Motor neuron (in vitro differentiated cells): ENCODE measurements at regions not wholly inside any gene's neighbourhood (a gene's known extent, or its start where the extent isn't known, plus 50 kb on each side); places are given as distances from the start of the nearest gene placed in this dataset.
A peak's percentile ranks its signal among the peaks of the same experiment; 100 is the strongest.
"Not testable (repeated sequence)": the region's sequence is repeated elsewhere in the genome, so short reads cannot be mapped to it uniquely, and the experiment has no call there.

Experiments used
- ATAC-seq, 8 experiments: fragments of 200-7000 bp; cut with Tn5 transposase; replicated peaks in 6 of 8; 2 replicates each; pipeline ENCODE4 v1.8.0; 2021; ENCODE audit warnings: mild to moderate bottlenecking in 8 of 8, moderate library complexity in 8 of 8
- H3K27ac ChIP-seq, 2 donors: fragments of 250-450 bp; sonication (Bioruptor Pico); 2 replicates each; pipeline ENCODE4 v1.9.0; 2021; ENCODE audit warnings: antibody characterized with exemption in 2 of 2, mild to moderate bottlenecking in 2 of 2, moderate library complexity in 1 of 2
- H3K4me1 ChIP-seq, 2 donors: fragments of 250-450 bp; sonication (Bioruptor Pico); replicated peaks in 1 of 2; 2 replicates each; pipeline ENCODE4 v1.6.1; 2021; ENCODE audit warnings: antibody characterized with exemption in 2 of 2, mild to moderate bottlenecking in 2 of 2, moderate library complexity in 1 of 2
- H3K4me3 ChIP-seq, 5 donors: fragments of 250-450 bp; sonication (Bioruptor Pico); 2 replicates each; pipeline ENCODE4 v1.9.0; 2021; ENCODE audit warnings: antibody characterized with exemption in 5 of 5, mild to moderate bottlenecking in 5 of 5, moderate library complexity in 4 of 5
- WGBS, 10 experiments: fragments of 450-650 bp; shearing (Covaris generic); methylation state at CpG; one replicate each; pipeline ENCODE4 v1.0.0; 2022; 5-methylcytosine and 5-hydroxymethylcytosine counted together
- in situ Hi-C, 9 experiments: fragments of 400-800 bp; cut with MboI; loops; one replicate each; pipeline ENCODE4 v1.15.0; 2021; ENCODE audit warnings: low sequenced_read_pairs in 9 of 9, low pct_unique_long_range_greater_than_20kb in 2 of 9; ENCODE audit not compliant: unreplicated experiment in 9 of 9

- Histone ChIP-seq H3K27ac (no peak overlapping the region), H3K4me3 (no peak overlapping the region), H3K4me1 (no peaks in the 10 kb centered on the region)
- WGBS, 10 experiments = 10 to 87% (median 40%) methylated on average over 2 to 4 of the region's 4 CpGs; no CpG with 5 or more reads in 2 of the 10 experiments
- ATAC-seq = no peak
- in situ Hi-C loops = no loop called here
Measured at GRCh38 chr17:52674686-52675085, 516.2 kb upstream of the CA10 start.

GRCh38 chr17:52673791-52674190, 515.3 kb upstream of the CA10 start:
- Histone ChIP-seq H3K4me3 (no peak overlapping the region), H3K4me1 (no peaks in the 10 kb centered on the region), H3K27ac (no peak overlapping the region)
- 0 to 100% (median 94%) methylated on average over 1 to 2 of the region's 2 CpGs; no CpG with 5 or more reads in 3 of the 10 experiments for WGBS, 10 experiments
- no peak for ATAC-seq
- in situ Hi-C loops = no loop called here

GRCh38 chr17:52666264-52666663, 507.8 kb upstream of the CA10 start:
- Histone ChIP-seq H3K4me1 (no peaks in the 10 kb centered on the region), H3K4me3 (no peak overlapping the region), H3K27ac (no peak overlapping the region)
- ATAC-seq = no peak
- in situ Hi-C loops = no loop called here
- WGBS, 10 experiments = 0 to 100% (median 29%) methylated on average over 1 of the region's 1 CpG; no CpG with 5 or more reads in 1 of the 10 experiments

GRCh38 chr17:52660692-52661091, 502.2 kb upstream of the CA10 start:
- H3K4me1 ChIP-seq = no peaks in the 10 kb centered on the region
- peak in 1 of 8 experiments; percentile 32 for ATAC-seq
- in situ Hi-C loops = no loop called here
- WGBS, 10 experiments = 0 to 94% (median 29%) methylated on average over 1 to 2 of the region's 2 CpGs; no CpG with 5 or more reads in 5 of the 10 experiments
- H3K4me3 ChIP-seq = no peak overlapping the region
- H3K27ac ChIP-seq = no peak overlapping the region

- H3K4me3 ChIP-seq = no peak overlapping the region
- in situ Hi-C loops = no loop called here
- no peak for ATAC-seq
- 0 to 89% (median 38%) methylated on average over 1 of the region's 1 CpG; no CpG with 5 or more reads in 1 of the 10 experiments for WGBS, 10 experiments
- H3K27ac ChIP-seq = no peak overlapping the region
- H3K4me1 ChIP-seq = no peaks in the 10 kb centered on the region
Measured at GRCh38 chr17:52653014-52653413, 494.5 kb upstream of the CA10 start.

- peak in 4 of 8 experiments; percentile 38 to 68 (median 56) for ATAC-seq
- 0 to 56% (median 30%) methylated on average over 1 to 3 of the region's 3 CpGs; no CpG with 5 or more reads in 1 of the 10 experiments for WGBS, 10 experiments
Measured at GRCh38 chr17:52648995-52649394, 490.5 kb upstream of the CA10 start.

GRCh38 chr17:52647411-52647810, 488.9 kb upstream of the CA10 start:
- peaks cover 0 to 6% of the 10 kb centered on the region in 2 donors for H3K4me1 ChIP-seq
- WGBS, 10 experiments = 0 to 83% (median 0%) methylated on average over 1 of the region's 1 CpG; no CpG with 5 or more reads in 5 of the 10 experiments
- H3K4me3 ChIP-seq = no peak overlapping the region
- ATAC-seq = no peak
- H3K27ac ChIP-seq = no peak overlapping the region
- in situ Hi-C loops = no loop called here

More at GRCh38 chr17:52648995-52649394, 490.5 kb upstream of the CA10 start:
- peaks cover 0 to 6% of the 10 kb centered on the region in 2 donors for H3K4me1 ChIP-seq
- in situ Hi-C loops = no loop called here
- H3K4me3 ChIP-seq = no peak overlapping the region
- no peak overlapping the region for H3K27ac ChIP-seq

GRCh38 chr17:52636443-52636842, 477.9 kb upstream of the CA10 start:
- in situ Hi-C loops = no loop called here
- ATAC-seq = no peak
- WGBS, 10 experiments = 0 to 100% (median 90%) methylated on average over 2 of the region's 2 CpGs; no CpG with 5 or more reads in 2 of the 10 experiments
- Histone ChIP-seq H3K4me1 (no peaks in the 10 kb centered on the region), H3K4me3 (no peak overlapping the region), H3K27ac (no peak overlapping the region)

- Histone ChIP-seq H3K4me3 (no peak overlapping the region), H3K4me1 (no peaks in the 10 kb centered on the region), H3K27ac (no peak overlapping the region)
- no peak for ATAC-seq
- WGBS, 10 experiments = 13 to 90% (median 71%) methylated on average over 1 to 2 of the region's 2 CpGs; no CpG with 5 or more reads in 1 of the 10 experiments
- in situ Hi-C loops = no loop called here
Measured at GRCh38 chr17:52606590-52606989, 448.1 kb upstream of the CA10 start.

- 0 to 100% (median 50%) methylated on average over 1 to 2 of the region's 2 CpGs; no CpG with 5 or more reads in 3 of the 10 experiments for WGBS, 10 experiments
- no peaks in the 10 kb centered on the region for H3K4me1 ChIP-seq
- H3K27ac ChIP-seq = no peak overlapping the region
- in situ Hi-C loops = no loop called here
- no peak for ATAC-seq
- no peak overlapping the region for H3K4me3 ChIP-seq
Measured at GRCh38 chr17:52606098-52606497, 447.6 kb upstream of the CA10 start.

- in situ Hi-C loops = no loop called here
- ATAC-seq = no peak
- Histone ChIP-seq H3K4me1 (no peaks in the 10 kb centered on the region), H3K27ac (no peak overlapping the region), H3K4me3 (no peak overlapping the region)
- WGBS, 10 experiments = 17 to 77% (median 50%) methylated on average over 2 of the region's 2 CpGs; no CpG with 5 or more reads in 3 of the 10 experiments
Measured at GRCh38 chr17:52604105-52604504, 445.6 kb upstream of the CA10 start.

- H3K4me1 ChIP-seq, H3K27ac ChIP-seq, in situ Hi-C loops, H3K4me3 ChIP-seq: not testable (repeated sequence)
- ATAC-seq = peak in 2 of 8 experiments; percentile 25 to 60
- WGBS, 10 experiments = 33 to 100% (median 80%) methylated on average over 1 to 7 of the region's 11 CpGs; no CpG with 5 or more reads in 3 of the 10 experiments
Measured at GRCh38 chr17:52597452-52598215, 439.1 kb upstream of the CA10 start.

- 0 to 100% (median 66%) methylated on average over 1 to 2 of the region's 2 CpGs; no CpG with 5 or more reads in 6 of the 10 experiments for WGBS, 10 experiments
- in situ Hi-C loops = no loop called here
- Histone ChIP-seq H3K27ac (no peak overlapping the region), H3K4me1 (no peaks in the 10 kb centered on the region), H3K4me3 (no peak overlapping the region)
- ATAC-seq = peak in 1 of 8 experiments; percentile 92
Measured at GRCh38 chr17:52594516-52594915, 436.0 kb upstream of the CA10 start.
